T-helper 9 cell (primary cell): ENCODE measurements at regions not wholly inside any gene's neighbourhood (a gene's known extent, or its start where the extent isn't known, plus 50 kb on each side); places are given as distances from the start of the nearest gene placed in this dataset.

Source experiments
- DNase-seq: peaks from one replicate; pipeline ENCODE4 v3.0.0-alpha.2; 2020

DNA sequence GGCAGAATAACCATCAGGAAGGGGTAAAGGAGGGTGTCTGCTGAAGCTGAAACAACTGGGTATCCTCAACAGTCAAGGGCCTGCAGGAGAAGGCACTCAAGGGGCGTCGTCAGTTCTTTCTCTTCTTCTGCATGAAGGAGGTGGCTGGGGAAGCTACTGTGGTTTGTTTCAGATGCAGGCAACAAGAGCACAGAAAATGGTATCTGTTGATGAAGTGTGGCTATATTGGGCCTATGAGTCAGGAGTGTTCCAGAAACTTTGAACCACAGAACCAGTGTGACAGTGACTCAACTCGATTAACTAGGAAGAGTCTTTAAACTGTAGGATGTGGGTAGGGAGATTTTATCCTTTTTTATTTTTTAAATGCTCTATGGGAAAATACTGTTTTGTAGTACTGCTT is 686.3 kb downstream of the FGF9 start:
- no peak for DNase-seq

DNA sequence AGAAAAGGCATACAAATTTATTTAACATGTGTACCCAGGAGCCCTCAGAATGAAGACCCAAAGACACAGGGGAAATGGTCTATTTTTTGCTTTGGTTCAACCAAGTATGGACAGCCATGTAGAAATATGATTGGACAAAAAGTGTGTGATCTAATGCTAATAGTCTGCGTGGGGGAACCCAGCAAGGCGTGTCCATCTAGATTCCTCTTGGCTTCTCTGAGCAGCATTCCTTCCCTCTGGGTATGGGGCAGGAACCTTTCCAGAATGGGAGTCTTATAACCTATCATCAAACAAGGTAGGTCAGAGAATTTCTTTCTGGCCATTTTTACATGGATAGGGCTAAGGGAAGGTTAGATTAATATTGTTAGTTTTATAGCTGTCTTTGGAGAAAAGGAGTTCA is 698.2 kb downstream of the FGF9 start:
- no peak for DNase-seq

DNA sequence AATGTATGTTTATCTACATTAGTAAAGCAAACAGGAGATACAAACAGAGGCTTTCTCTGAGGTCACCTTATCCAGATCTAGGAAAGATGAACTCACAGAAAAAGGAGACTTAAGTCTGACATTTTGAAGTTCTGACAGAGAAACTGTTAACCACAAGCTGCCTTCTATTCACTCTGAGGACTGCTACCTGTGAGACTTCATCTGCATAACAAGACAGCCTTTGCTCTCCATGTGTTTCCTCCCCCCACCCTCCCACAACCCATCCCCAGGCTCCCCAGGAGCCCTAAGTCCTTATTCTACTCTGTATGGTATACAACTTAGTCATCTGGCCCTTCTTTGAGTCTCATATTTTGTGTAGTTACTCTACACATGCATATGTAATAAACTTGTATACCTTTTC is 699.0 kb downstream of the FGF9 start:
- DNase-seq, result no peak

DNA sequence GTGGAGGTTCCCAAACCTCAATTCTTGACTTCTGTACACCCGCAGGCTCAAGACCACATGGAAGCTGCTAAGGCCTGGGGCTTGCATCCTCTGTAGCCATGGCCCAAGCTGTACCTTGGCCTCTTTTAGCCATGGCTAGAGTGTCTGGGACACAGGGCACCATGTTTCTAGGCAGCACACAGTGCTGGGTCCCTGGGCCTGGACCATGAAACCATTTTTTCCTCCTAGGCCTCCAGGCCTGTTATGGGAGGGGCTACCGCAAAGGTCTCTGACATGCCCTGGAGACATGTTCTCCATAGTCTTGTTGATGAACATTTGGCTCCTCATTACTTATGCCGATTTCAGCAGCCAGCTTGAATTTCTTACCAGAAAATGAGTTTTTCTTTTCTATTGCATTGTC is 701.4 kb downstream of the FGF9 start:
- no peak for DNase-seq

DNA sequence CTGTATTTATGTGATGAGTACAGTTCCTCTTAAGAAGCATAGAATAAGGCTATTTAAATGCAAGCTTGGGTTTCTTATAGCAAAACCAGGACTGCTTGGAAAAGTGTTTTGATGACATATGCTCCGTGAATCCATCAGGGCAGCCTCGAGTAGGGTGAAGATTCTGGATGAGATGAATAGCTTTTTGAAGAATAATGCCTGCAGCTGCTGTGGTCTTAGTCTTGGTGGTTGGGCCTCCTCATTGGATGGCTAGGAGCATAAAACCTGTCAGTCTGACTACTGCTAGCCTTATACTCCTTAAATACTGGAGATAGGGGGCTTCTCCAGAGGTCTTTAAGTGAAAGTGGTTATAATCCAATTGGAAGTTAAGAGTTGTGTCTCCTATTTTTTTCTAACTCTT is 704.3 kb downstream of the FGF9 start:
- DNase-seq, result no peak

DNA sequence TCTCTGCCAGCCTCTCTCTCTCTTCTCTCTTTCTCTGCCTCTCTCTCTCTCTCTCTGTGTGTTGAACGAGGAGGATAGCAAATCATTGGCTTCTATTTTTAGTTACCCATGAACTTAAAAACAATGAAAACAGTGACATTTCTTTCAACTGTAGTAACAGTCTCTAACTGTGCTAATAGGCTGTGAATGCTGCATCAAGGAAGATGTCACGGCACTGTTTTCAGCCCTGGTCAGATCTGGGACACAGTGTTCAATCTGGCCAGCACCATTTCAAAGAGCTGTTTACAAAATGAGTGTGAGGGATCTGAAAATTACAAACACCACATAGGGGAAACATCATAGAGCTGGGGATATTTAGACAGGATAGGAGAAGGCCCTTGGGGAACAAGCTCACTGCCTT is 717.0 kb downstream of the FGF9 start:
- no peak for DNase-seq

DNA sequence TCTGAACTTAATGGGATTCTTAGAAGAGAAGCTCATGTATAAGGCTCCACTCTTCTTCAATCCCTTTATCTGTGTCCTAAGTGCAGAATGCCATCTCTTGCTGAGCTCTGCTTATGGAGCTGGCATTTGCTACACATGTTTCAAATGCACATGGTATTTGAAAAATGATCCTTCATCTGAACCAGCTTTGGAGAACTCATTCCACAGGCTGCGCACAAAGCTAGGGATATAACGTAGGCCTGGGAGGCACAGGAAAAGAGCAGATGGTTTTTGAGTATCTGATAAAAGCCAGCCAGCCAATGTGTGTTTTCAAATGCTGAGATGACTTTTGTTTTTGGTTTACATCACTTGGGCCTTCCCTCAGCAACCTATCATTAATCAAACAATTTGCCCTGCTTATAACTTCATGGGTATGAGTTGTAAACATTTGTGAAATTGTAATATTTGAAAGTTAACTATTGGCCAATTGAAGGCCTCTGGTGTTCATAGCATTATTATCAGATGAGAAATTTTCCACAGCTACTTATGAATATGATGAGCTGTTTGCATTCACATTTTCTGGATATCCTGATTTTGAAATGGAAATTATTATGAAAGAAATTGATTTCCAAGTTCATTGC is 729.0 kb downstream of the FGF9 start:
- no peak for DNase-seq

DNA sequence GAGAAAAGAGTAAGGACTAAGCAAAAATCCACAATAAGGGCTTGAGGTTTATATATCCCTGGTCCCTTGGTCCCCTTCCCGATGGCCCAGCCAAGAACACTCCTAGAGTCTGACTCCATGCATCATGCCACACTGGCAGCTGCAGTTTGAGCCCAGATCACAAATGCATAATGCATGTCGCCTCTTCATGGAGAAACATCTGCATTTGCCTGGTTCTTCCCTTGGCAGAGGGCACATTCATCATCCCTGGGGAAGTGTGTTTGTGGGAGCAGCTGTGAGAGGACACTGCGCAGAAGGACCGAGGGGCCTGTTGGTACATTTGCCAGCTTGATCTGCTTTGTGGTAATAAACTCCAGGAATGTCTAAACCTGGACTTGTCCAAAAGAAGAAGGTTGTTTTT is 731.8 kb downstream of the FGF9 start:
- DNase-seq, result no peak

DNA sequence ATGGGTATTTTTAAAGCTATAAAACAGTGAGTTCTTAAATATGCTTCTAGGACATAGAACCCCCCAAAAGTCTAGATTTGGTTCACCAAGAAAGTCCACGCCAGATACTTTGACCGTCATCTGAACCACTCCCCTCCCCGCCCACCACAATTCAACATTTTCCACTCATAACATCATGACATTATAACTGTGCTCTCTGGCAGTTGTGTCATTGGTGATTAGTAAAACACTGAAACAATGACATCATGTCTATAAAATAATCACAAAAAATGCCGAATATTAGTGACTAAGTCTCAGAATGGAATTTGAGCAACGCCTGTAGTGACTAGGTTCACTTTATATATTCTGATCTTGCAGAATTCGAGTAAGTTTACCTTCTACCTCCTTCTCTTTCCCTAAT is 732.3 kb downstream of the FGF9 start:
- no peak for DNase-seq

DNA sequence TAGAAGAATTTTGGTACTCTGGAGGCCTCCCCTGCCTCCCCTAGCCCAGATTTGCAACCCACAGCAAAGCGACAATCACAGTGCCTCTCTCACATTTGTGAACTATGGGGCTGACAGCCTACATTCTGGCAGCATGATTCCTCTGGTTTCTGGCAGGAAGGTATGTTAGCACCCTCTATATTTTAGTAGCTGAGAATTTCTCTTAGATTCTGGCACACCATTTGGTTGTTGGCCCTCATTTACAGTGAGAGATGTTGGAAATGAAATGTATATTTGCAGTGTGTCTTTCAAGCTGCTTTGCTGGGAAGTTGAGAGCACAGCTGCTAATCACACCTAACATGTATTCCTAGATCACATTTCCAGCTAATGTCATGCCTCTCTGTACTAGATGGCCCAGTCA is 735.0 kb downstream of the FGF9 start:
- DNase-seq, result no peak

DNA sequence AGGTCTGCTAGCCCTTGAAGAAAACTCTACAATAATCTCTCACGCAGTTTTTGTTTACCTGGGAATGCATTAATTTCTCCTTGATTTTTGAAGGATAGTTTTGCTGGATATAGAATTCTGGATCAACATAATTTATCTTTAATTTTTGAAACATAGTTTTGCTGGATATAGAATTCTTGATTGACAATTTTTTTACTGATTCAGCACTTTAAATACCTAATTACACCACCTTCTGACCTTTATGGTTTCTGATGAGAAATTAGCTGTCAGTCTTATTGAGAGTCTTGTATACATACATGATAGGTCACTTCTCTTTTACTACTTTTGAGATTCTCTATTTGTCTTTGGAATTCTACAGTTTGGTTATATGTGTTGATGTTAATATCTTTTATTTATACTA is 741.6 kb downstream of the FGF9 start:
- no peak for DNase-seq

DNA sequence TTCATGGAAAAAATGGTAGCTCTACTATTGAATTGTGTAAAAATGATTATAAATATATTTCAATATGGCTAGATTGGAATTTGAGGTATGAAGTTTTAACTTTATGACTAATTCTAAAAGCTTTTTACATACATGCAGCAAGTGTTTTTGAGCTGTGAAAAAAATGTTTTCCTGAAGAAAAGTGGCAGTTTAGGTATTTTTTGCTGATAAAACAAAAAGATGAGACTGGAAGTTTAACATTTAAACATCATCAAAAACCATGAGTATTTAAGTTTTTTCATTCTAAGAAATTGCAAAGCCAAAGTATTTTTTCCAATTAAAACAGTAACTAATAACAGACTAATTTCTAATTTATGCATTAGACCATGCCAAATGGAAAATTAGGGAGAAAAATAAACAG is 751.1 kb downstream of the FGF9 start:
- no peak for DNase-seq

DNA sequence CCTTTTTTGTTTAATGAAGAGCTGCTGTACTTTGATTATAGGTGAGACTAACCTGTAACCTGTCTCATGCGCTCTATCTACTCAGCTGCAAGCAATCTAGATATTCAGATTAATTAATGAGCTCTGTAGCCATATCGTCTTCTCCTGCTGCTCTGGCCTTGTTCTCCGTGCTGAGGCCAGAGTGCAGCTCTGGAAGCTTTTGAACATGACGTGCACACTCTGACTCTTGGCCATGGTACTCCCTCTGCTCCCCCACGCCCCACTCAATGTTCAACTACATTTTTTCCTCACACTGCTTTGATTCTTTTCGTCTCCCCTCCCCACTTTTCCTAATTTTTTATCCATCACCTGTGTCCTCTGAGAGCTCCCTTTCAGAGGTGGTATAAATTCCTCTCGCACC is 751.8 kb downstream of the FGF9 start:
- DNase-seq, result no peak

DNA sequence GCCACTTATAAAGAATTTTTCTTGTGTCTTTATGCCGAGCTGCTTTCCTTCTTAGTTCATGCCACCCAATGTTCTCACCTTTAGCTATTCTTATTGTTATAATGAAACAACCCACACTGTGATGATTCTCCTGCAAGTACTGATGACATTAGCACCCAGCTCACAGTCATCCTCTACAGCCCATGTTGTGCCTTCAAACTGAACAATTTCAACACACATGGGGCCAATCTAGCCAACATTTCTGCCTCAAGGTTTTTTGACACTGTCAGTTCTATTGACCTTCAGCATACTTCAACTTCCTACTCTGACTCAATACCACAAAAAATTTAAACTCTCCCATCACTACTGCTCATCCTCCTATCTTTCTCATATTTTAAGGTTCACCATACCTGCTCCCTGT is 752.4 kb downstream of the FGF9 start:
- DNase-seq, result no peak

DNA sequence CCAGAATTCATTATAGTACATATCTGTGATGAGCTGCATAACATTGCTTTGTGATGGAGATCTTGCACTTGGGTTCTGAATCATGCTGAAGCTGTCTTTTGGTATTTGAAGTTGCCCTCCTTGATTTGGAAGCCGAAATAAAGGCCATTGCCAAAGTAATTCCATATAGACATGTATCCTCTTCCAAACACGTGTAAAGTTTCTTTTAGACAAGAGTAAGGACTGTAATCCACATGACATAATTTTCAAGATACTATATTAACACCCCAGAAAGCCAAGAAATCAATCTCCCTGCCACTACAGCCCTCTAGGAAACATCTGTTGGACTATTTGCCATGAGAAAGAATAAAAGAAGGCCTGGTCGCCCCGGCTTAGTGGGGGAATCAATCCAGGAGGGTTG is 754.2 kb downstream of the FGF9 start:
- no peak for DNase-seq

DNA sequence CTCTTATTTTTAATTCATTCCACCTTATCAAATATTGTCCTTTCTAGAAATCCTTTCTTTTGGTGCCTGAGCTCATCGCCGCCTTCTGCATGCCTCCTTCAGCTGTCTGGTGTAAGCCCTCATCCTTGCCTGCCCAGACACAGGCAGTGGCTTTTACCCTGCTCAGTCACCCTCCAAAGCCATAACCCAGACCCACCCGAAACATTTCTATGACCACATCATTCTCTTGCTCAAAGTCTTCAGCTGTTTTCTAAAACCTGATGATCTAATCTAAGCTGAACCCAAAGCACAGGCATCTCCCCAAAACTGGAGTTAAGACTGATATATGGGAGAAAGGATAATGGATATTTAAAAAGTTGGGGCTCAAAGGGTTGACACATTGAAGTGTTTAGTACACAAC is 753.7 kb upstream of the SGCG start:
- no peak for DNase-seq

DNA sequence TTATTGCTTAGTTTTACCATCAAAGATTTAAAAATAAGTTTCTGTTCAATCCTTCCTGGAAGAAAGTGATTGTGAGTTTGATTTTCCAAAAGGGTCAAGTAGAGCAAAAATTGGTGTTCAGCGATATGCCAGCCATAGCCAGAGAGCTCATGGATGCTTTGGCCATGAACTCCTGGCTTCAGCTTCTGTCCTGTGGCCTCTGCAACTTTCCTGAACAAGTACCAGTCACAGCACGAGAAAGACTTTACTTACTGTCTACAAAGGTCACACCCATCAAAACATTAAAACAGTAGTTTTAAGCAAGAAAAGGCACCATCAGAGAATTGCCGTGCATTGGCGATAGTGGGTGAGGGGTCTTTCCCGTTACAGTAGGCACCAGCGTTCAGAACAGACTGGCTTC is 753.0 kb upstream of the SGCG start:
- no peak for DNase-seq

DNA sequence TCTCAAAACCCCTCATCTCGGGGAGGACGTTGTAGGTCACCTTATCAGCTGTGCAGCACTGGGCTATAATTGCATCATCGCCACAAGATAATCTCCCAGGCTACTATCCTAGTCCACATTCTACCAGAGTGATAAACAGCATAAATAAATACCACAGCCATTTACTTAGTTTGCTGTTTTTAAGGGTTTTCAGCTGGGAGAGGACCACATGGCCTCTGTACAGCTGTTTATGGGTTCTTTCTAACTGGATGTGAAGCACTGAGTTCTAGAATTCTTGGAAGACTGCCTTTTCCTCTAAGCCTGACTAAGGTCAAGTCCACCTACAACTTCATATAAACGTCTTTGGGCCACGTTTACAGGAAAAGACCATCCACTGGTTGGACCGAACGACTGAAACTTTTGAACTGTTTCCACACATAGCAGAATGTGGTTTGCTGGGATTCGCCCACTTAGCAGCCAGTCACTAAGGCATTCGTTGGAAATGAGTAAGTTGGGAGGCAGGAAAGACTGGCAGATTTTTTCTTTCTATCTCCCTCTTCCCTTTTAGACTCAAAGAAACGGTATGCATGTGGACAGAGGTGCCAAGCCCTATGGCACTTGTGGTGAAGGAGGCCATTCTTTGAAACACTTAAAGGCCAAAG is 752.5 kb upstream of the SGCG start:
- DNase-seq, result no peak

DNA sequence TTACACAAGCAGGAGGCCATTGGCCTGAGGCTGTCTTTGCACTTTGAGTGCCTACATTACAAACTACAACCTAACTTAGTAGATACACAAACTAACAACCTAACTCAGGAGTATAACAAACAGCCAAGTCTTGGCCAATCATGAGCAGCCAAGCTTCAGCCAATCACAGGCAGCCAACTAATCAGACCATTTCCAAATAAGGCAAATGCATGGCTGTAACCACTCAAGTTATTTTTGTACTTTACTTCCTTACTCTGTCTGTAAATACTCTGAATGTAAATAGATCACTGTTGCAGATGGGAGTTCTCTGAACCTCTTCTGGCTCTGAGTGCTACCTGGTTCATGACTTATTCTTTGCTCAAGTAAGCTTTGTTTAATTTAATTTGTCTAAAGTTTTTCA is 748.1 kb upstream of the SGCG start:
- no peak for DNase-seq

DNA sequence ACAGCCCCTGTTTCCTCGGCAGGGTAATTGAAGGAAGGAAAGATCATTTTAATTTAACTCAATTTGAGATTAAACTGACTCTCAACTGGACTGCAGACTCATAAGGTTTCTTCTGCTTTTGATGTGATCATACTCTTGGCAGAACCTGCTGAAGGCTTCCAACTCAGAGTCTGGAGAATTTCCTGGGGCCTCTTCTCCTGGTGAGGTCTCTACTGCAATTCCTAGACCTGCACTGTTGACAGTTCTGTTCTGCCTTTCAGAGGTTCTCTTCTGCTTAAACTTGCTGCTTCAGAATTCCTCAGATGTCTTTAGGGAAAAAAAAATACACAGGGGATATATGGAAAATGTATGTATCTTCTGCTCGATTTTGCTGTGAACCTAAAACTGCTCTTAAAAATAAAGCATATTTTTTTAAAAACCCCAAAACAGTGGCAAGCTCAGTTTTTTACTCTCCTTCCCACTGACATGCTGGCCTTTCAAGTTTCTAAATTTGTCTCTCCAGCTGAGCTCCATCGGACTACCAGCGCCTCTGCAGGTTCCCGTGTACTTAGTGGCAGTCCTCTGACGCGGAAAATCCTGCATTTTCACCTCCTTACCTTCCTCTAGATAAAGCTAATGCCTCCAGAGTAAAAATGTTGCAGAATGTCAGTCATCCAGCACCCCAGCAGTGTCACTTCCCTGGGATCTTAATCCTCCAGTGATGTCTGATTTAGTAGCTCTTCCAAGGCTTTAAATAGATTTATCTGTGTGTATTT is 733.5 kb upstream of the SGCG start:
- DNase-seq, result no peak

DNA sequence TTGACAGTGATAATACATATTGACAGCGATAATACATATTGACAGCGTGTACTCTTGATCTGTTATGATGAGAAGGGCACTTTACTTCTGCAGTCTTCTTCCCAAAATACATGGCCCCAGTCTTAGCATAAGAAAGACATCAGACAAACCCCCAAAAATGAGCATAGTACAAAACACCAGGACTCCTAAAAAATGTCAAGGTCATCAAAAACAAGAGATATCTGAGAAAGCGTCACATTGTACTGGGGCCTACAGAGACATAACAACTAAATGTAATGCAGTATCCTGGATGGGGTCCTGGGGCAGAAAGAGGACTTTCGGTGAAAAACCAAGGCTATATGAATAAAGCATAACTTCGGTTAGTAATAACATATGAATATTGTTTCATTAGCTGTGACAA is 731.5 kb upstream of the SGCG start:
- no peak for DNase-seq

DNA sequence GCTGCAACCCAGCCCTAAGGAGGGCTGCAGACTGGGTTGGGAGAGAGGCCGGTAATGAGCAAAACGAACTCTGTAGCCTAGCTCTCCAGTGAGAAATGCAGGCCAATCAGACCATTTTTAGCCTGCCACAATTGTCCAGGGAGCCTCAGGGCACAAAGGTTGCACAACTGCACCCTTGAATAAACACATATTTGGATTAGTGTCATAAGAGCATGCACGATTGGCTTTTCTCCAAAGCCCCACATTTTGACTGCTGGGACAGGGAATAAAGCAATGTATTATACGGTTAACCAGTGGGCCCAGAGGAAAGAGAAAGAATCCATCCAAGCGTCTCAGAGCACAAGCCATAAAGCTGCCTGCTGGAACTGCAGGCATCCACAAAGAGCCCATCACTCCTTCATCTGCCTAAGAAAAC is 729.4 kb upstream of the SGCG start:
- DNase-seq, result no peak

DNA sequence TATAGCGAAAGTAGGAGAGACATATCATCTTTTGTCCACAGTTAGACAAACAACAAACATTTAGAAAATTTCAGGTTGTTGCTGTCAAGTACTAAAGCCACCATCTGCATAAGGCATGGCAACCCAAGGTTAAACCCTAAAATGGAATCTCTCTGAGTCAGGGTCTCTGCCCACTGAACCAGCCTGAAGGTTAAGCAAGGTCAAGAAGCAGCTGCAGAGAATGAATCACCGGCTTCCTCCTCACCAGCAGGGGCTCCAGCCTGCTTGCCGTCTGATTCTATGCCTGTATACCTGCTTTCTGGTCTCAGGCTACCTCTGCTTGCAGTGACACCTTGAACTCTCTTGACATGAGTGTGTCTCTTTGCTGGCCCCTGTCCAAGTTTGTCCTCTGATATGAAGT is 726.2 kb upstream of the SGCG start:
- no peak for DNase-seq

DNA sequence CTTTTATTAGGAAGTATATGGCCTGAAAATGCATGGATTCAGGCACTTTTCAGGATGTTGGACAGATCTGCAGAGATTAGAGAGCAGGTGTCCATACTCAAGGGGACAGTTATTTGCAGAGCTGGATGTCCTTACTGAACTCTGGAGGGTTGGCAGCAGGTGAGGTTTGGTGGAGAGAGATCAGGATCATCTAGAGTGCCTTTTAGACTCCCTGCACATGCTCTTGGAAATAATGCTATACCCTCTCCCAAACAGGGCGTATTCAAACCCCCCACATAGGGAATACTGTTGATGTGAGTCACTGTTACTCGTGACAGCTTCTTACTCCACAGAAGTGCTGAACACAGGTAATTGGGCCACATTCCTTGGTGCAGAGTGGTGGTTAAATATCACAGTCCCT is 725.7 kb upstream of the SGCG start:
- DNase-seq, result no peak
